HEK293T (cell line): ENCODE measurements at regions not wholly inside any gene's neighbourhood (a gene's known extent, or its start where the extent isn't known, plus 50 kb on each side); places are given as distances from the start of the nearest gene placed in this dataset.

Source experiments
- ARNT ChIP-seq: fragments of 450-650 bp; IDR thresholded peaks from 2 replicates; pipeline ENCODE4 v1.6.1; 2017; ENCODE audit warnings: mild to moderate bottlenecking
- BHLHE40 ChIP-seq: fragments of 450-650 bp; IDR thresholded peaks from 2 replicates; pipeline ENCODE4 v1.6.1; 2016; ENCODE audit warnings: mild to moderate bottlenecking, moderate library complexity, borderline replicate concordance
- CTBP1 ChIP-seq: fragments of 450-650 bp; IDR thresholded peaks from 2 replicates; pipeline ENCODE4 v1.6.1; 2016; ENCODE audit warnings: borderline replicate concordance
- ELF4 ChIP-seq: fragments of 450-650 bp; IDR thresholded peaks from 2 replicates; pipeline ENCODE4 v1.6.1; 2017; ENCODE audit warnings: antibody characterized with exemption
- FOXA1 ChIP-seq: fragments of 450-650 bp; IDR thresholded peaks from 2 replicates; pipeline ENCODE4 v1.6.1; 2016; ENCODE audit warnings: mild to moderate bottlenecking
- FOXK2 ChIP-seq: fragments of 450-650 bp; IDR thresholded peaks from 2 replicates; pipeline ENCODE4 v1.6.1; 2016; ENCODE audit warnings: mild to moderate bottlenecking
- FOXM1 ChIP-seq: fragments of 450-650 bp; IDR thresholded peaks from 2 replicates; pipeline ENCODE4 v1.6.1; 2017; ENCODE audit warnings: mild to moderate bottlenecking, borderline replicate concordance
- HDGF ChIP-seq: fragments of 450-650 bp; IDR thresholded peaks from 2 replicates; pipeline ENCODE4 v1.6.1; 2017; ENCODE audit warnings: antibody characterized with exemption, borderline replicate concordance
- LEF1 ChIP-seq: fragments of 450-650 bp; IDR thresholded peaks from 2 replicates; pipeline ENCODE4 v1.6.1; 2017; ENCODE audit warnings: mild to moderate bottlenecking, borderline replicate concordance
- NFRKB ChIP-seq: fragments of 450-650 bp; IDR thresholded peaks from 2 replicates; pipeline ENCODE4 v1.6.1; 2016; ENCODE audit warnings: mild to moderate bottlenecking, moderate library complexity
- SP1 ChIP-seq: fragments of 450-650 bp; IDR thresholded peaks from 2 replicates; pipeline ENCODE4 v1.6.1; 2017
- SUZ12 ChIP-seq: fragments of 450-650 bp; IDR thresholded peaks from 2 replicates; pipeline ENCODE4 v1.6.1; 2016; ENCODE audit warnings: mild to moderate bottlenecking
- TARDBP ChIP-seq: fragments of 450-650 bp; IDR thresholded peaks from 2 replicates; pipeline ENCODE4 v1.6.1; 2016

GRCh38 chr2:105538840-105539239 lies 140.0 kb upstream of the FHL2 start:
- TF ChIP-seq FOXM1 (no peak), LEF1 (no peak), SUZ12 (no peak), HDGF (no peak), ELF4 (no peak), SP1 (no peak), CTBP1 (no peak), NFRKB (no peak), TARDBP (no peak), ARNT (no peak), FOXK2 (no peak), FOXA1 (no peak), BHLHE40 (no peak)
